ENCODE measurements at regions not wholly inside any gene's neighbourhood (a gene's known extent, or its start where the extent isn't known, plus 50 kb on each side); places are given as distances from the start of the nearest gene placed in this dataset.

GRCh38 chr1:221294242-221294641 lies 415.0 kb downstream of the HLX start:
- FAIRE-seq (no peak), DNase-seq (ENCODE audit: low read depth, low spot score) (no peak)
- TF ChIP-seq JUN (IDR thresholded peaks at IDR 0.05; ENCODE audit: borderline replicate concordance, insufficient read depth, insufficient read length, low read depth): no peak
- TF ChIP-seq CTCF (IDR thresholded peaks at IDR 0.05; ENCODE audit: extremely low read depth in 1 of 2, insufficient read depth in 1 of 2, low read depth in 1 of 2, low read length in 2 of 2): no peak
- no peaks in the 10 kb centered on the region for H3K79me2 ChIP-seq (ENCODE audit: control insufficient read depth, insufficient read depth, low read length)
- no peak overlapping the region for H3K4me3 ChIP-seq (replicated peaks in 1 of 3; ENCODE audit: insufficient read depth in 1 of 3, low read depth in 1 of 3, low read length in 3 of 3)
- H3K27me3 ChIP-seq (ENCODE audit: control insufficient read depth in 2 of 2, insufficient read depth in 2 of 2, low read length in 2 of 2): no peaks in the 10 kb centered on the region
- H4K20me1 ChIP-seq (replicated peaks; ENCODE audit: control insufficient read depth, extremely low read depth, insufficient read depth, low read length): no peaks in the 10 kb centered on the region
- no peak overlapping the region for H2AFZ ChIP-seq (ENCODE audit: low read depth, low read length)
- ChIA-PET CTCF (interaction anchor here (1.7 kb wide), 1 partner anchor 30 kb away, joined by 5 read pairs; no protein-coding TSS in a partner anchor), POLR2A (no interaction called here)
- dilution Hi-C loops (cut with MboI; ENCODE audit: extremely low pct_ligation_motif_present, low sequenced_read_pairs): no loop called here
- BruUV-seq (replicated peaks): no TSS peak
- H3K9ac ChIP-seq (replicated peaks; ENCODE audit: extremely low read depth, insufficient read depth, low read length): no peak overlapping the region
- intact Hi-C loops (cut with micrococcal nuclease): no loop called here
- H3K4me2 ChIP-seq (ENCODE audit: insufficient read depth, low read length): no peak overlapping the region
- no peaks in the 10 kb centered on the region for H3K9me1 ChIP-seq (replicated peaks; ENCODE audit: control insufficient read depth, extremely low read depth, insufficient read depth, low read length)
- no peak overlapping the region for H3K27ac ChIP-seq (ENCODE audit: insufficient read depth, low read depth, low read length)
- H3K9me3 ChIP-seq (replicated peaks; ENCODE audit: control insufficient read depth, insufficient read depth, low read length): no peaks in the 10 kb centered on the region
- H3K4me1 ChIP-seq (ENCODE audit: control insufficient read depth, extremely low read depth, insufficient read depth, low read length): no peaks in the 10 kb centered on the region
- H3K36me3 ChIP-seq (ENCODE audit: control insufficient read depth in 2 of 2, extremely low read depth in 1 of 2, insufficient read depth in 2 of 2, low read length in 2 of 2): no peaks in the 10 kb centered on the region

DNA sequence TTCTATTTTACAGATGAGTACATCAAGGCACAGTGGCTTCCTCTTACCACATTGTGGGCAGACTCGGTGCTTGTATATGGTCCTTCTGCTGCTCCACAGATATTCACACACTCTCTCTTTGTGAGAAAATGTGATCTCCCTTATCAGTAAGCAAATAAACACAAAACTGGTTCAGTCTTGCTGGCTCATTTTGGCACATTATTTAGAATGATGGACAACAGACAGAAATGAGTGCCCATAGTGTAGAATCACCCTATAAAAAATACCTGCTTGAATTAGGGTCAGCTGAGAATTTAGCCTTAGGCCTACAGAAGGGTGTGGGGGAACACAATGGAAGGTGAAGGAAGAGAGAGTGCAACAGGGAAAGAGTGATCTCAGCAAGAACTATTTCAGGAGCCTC lies 423.1 kb downstream of the HLX start:
- Histone ChIP-seq H3K27me3 (ENCODE audit: control insufficient read depth in 2 of 2, insufficient read depth in 2 of 2, low read length in 2 of 2) (peaks cover 0 to 2% of the 10 kb centered on the region in 2 experiments), H3K36me3 (ENCODE audit: control insufficient read depth in 2 of 2, extremely low read depth in 1 of 2, insufficient read depth in 2 of 2, low read length in 2 of 2) (no peaks in the 10 kb centered on the region), H3K4me2 (ENCODE audit: insufficient read depth, low read length) (no peak overlapping the region), H3K9ac (replicated peaks; ENCODE audit: extremely low read depth, insufficient read depth, low read length) (no peak overlapping the region), H3K9me3 (replicated peaks; ENCODE audit: control insufficient read depth, insufficient read depth, low read length) (no peaks in the 10 kb centered on the region), H3K4me3 (replicated peaks in 1 of 3; ENCODE audit: insufficient read depth in 1 of 3, low read depth in 1 of 3, low read length in 3 of 3) (no peak overlapping the region), H3K9me1 (replicated peaks; ENCODE audit: control insufficient read depth, extremely low read depth, insufficient read depth, low read length) (no peaks in the 10 kb centered on the region), H4K20me1 (replicated peaks; ENCODE audit: control insufficient read depth, extremely low read depth, insufficient read depth, low read length) (no peaks in the 10 kb centered on the region), H3K4me1 (ENCODE audit: control insufficient read depth, extremely low read depth, insufficient read depth, low read length) (no peaks in the 10 kb centered on the region), H3K27ac (ENCODE audit: insufficient read depth, low read depth, low read length) (no peak overlapping the region), H2AFZ (ENCODE audit: low read depth, low read length) (no peak overlapping the region), H3K79me2 (ENCODE audit: control insufficient read depth, insufficient read depth, low read length) (no peaks in the 10 kb centered on the region)
- BruUV-seq (replicated peaks): no TSS peak
- FAIRE-seq (no peak), DNase-seq (ENCODE audit: low read depth, low spot score) (no peak)
- no peak for TF ChIP-seq FOS (IDR thresholded peaks at IDR 0.05; ENCODE audit: borderline replicate concordance, insufficient read depth, low read length)
- TF ChIP-seq MYC (IDR thresholded peaks at IDR 0.05; ENCODE audit: low read depth, low read length): no peak
- TF ChIP-seq POLR2A (IDR thresholded peaks at IDR 0.05; ENCODE audit: low read depth, low read length): no peak
- no peak for TF ChIP-seq JUN (IDR thresholded peaks at IDR 0.05; ENCODE audit: borderline replicate concordance, insufficient read depth, insufficient read length, low read depth)
- TF ChIP-seq, protein P1, sequence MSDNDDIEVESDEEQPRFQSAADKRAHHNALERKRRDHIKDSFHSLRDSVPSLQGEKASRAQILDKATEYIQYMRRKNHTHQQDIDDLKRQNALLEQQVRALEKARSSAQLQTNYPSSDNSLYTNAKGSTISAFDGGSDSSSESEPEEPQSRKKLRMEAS (IDR thresholded peaks at IDR 0.05; ENCODE audit: insufficient read depth, insufficient read length): no peak
- no peak for TF ChIP-seq CTCF (IDR thresholded peaks at IDR 0.05; ENCODE audit: extremely low read depth in 1 of 2, insufficient read depth in 1 of 2, low read depth in 1 of 2, low read length in 2 of 2)
- TF ChIP-seq EZH2 (IDR thresholded peaks at IDR 0.05; ENCODE audit: borderline replicate concordance, low read depth, low read length, severe bottlenecking): no peak
- TF ChIP-seq GATA2 (IDR thresholded peaks at IDR 0.05; ENCODE audit: insufficient read depth, insufficient read length, low read depth, low read length): no peak
- no peak for TF ChIP-seq POLR2AphosphoS5 (IDR thresholded peaks at IDR 0.05; ENCODE audit: insufficient read depth, low read depth, low read length)
- CTCF ChIA-PET: no interaction called here
- dilution Hi-C loops (cut with MboI; ENCODE audit: extremely low pct_ligation_motif_present, low sequenced_read_pairs): no loop called here
- POLR2A ChIA-PET: no interaction called here
- intact Hi-C loops (cut with micrococcal nuclease): no loop called here
